GM10266 (cell line): ENCODE measurements at regions not wholly inside any gene's neighbourhood (a gene's known extent, or its start where the extent isn't known, plus 50 kb on each side); places are given as distances from the start of the nearest gene placed in this dataset.

Source experiments
- DNase-seq: peaks from one replicate; pipeline ENCODE4 v3.0.0; 2012; ENCODE audit errors: extremely low spot score
- TF ChIP-seq, protein P1 (sequence below): IDR thresholded peaks from 2 replicates; pipeline ENCODE4 v1.5.1; 2012; ENCODE audit warnings: mild to moderate bottlenecking, low read depth; ENCODE audit not compliant: control insufficient read depth, insufficient read depth; ENCODE audit errors: missing control alignments

DNA sequence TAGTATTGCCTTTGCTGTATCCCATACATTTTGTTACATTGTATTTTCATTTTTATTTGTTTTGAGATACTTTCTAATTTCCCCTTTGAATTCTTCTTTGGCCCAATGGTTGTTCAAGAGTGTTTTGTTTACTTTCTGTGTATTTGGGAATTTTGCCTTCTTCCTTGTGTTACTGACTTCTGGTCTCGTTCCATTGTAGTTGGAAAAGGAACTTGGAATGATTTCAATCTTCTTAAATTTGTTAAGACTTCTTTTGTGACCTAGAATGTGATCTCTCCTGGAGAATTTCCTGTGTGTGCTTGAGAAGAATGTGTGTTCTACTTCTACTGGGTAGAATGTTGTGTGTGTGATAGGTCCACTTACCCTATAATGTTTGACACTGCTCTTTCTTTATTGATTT, 304.4 kb upstream of the RTL1 start:
- TF ChIP-seq, protein P1, sequence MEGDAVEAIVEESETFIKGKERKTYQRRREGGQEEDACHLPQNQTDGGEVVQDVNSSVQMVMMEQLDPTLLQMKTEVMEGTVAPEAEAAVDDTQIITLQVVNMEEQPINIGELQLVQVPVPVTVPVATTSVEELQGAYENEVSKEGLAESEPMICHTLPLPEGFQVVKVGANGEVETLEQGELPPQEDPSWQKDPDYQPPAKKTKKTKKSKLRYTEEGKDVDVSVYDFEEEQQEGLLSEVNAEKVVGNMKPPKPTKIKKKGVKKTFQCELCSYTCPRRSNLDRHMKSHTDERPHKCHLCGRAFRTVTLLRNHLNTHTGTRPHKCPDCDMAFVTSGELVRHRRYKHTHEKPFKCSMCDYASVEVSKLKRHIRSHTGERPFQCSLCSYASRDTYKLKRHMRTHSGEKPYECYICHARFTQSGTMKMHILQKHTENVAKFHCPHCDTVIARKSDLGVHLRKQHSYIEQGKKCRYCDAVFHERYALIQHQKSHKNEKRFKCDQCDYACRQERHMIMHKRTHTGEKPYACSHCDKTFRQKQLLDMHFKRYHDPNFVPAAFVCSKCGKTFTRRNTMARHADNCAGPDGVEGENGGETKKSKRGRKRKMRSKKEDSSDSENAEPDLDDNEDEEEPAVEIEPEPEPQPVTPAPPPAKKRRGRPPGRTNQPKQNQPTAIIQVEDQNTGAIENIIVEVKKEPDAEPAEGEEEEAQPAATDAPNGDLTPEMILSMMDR, result no peak
- DNase-seq, result no peak

DNA sequence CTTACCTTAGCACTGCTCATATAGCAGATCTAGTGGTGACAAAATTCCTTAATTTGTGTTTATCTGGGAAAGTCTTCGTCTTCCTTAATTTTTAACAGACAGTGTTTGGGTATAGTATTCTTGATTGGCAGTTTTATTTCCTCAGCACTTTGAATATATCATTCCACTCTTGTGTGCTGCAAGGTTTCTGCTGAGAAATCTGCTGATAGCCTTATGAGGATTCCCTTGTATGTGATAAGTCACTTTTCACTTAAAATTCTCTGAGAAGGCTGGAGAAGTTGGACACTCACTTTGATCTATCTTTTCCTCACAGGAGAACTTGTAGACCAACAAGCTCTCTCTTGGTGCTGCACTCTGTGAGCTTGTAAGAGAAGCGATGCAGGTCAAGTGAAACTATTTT, 306.1 kb upstream of the RTL1 start:
- TF ChIP-seq, protein P1, result no peak
- DNase-seq, result no peak

DNA sequence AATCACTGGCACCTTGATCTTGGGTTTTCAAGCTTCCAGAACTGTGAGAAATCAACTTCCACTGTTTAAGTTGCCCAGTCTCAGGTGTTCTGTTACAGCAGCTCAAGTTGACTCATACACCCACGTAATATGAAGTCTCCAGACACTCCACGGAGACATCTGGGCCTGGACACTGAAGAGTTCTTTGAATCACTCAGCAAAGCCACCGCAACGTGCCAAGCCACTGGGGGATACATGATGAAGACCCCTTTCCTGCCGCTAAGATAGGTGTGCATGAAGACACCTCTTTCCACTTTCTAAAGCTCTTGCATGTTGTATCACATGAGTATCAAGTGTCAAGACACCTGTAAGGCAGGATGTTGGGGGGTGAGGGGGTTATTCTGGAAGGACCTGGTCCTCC, 311.7 kb upstream of the RTL1 start:
- TF ChIP-seq, protein P1, result no peak
- no peak for DNase-seq

DNA sequence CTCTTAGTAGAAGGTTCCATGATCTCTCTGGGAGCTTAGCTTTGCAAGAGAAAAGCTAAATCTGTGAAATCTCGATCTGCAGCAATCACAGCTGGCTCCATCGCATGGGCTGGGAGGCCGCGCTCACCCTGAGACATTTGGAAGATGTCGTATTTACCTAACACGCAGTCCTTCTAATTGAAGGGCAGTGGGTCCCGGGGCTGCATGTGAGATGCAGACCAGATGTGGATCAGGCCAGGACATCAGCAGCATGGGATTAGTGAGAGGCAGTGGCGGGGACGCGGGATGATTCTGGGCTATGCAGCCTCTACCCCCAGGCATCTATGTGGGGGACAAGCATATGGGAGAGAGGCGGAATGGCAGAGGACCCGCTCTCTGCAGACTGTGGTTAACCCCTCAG, 312.4 kb upstream of the RTL1 start:
- TF ChIP-seq, protein P1, result no peak
- no peak for DNase-seq

DNA sequence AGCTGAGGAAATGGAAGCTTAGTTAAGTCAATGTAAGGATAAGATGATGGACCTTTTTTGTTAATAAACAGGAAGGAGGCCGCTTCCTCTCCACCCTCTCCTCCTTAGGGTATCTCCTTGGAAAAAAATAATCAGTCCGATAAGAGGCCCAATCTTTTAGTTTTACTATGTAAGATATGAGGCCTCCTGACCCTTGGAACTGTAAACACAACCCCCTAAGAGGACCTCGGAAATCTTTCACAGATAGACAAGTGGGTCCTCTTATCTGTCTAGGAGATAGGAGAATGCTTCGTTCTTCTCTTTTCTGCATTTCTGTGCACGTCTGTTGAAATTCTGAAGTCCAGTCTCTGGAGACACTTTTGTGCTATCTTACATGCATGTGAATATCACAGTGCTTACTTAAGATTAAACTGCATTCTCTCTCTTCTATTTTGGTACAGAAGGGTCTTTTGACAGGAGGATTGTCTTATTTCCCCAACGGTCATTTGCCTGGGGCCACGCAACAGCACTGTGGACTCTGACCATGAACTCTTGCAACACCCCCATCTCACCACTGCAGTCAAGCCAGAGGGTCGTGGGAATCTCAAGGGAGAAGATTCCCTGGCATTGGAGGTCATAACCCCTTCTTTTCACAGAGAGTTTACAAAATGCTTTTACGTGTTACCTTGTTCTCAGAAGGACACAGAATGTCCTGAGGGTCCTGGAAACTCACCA, 313.0 kb upstream of the RTL1 start:
- no peak for DNase-seq
- TF ChIP-seq, protein P1, result no peak

DNA sequence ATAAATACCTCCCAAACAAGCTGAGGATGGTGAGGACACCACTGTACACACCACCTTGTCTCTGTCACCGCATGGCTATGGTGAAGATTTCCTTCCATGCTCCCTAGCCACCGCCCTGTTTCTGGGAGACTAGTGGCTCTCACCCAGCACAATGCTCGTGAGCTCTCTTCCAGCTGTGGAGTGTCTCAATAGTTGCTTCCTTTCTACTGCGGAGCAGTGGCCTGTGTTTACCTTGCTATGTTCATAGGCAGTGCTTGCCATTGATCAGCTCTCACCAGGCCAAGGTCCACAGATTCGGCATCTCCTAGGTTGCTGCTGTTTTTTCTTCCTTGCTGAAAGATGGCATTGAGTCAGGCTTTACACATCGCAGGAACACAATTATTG, 313.6 kb upstream of the RTL1 start:
- DNase-seq, result no peak
- TF ChIP-seq, protein P1, result no peak

DNA sequence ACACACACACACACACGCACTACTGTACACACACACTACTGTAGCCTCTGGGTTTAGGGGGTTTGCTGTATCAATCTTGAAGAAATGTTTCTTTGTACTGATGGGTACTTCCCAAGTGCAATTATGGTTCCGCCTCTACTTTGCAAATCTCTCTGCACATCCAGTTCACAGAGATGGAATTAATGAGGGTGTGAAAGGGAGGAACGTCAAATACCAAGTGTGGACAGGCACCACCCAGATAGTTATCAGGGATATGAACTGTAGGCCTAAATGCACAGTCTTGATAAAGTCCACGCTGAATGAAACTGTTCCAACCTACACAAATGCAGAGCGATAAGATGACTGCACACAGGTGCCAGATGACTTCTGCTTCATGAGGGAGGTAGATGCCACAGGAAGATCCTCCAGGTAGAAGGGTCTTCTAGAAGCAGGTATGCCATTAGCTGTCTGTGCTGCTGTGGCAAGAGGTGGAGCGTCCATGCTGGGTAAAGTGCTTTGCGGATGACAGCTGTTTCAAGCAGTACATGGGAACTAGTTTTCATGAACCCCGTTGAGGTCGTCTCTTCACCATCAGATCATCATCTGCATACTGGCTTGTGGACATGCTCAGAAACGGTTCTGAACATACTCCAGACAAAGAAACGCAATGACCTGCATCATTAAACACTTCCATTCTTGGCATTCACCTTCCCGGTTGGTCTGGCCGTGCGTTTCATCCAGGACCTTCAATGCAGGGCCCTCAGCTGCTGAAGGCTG, 314.3 kb upstream of the RTL1 start:
- TF ChIP-seq, protein P1, result no peak

More for the DNA sequence above, 314.3 kb upstream of the RTL1 start:
- DNase-seq, result no peak
